ENCODE measurements at regions not wholly inside any gene's neighbourhood (a gene's known extent, or its start where the extent isn't known, plus 50 kb on each side); places are given as distances from the start of the nearest gene placed in this dataset.

GRCh38 chr6:86122086-86122485, 479.4 kb upstream of the SYNCRIP start:
- H3K36me3 ChIP-seq (ENCODE audit: low read depth, low read length): no peaks in the 10 kb centered on the region
- no peaks in the 10 kb centered on the region for H3K79me2 ChIP-seq (ENCODE audit: low read length)
- H4K20me1 ChIP-seq (ENCODE audit: low read length): no peaks in the 10 kb centered on the region
- no peaks in the 10 kb centered on the region for H3K4me1 ChIP-seq (ENCODE audit: insufficient read depth, low read length)
- BruUV-seq (replicated peaks): no TSS peak
- no peak for ATAC-seq
- no peak overlapping the region for H3K9ac ChIP-seq (ENCODE audit: low read length)
- no peak overlapping the region for H2AFZ ChIP-seq (ENCODE audit: low read length)
- DNase-seq: no peak
- ChIA-PET POLR2A (ENCODE audit: unreplicated experiment) (no interaction called here), CTCF (no interaction called here)
- no peaks in the 10 kb centered on the region for H3F3A ChIP-seq (ENCODE audit: low read length, unreplicated experiment)
- no peaks in the 10 kb centered on the region for H3K9me2 ChIP-seq (replicated peaks; ENCODE audit: low read length)
- TF ChIP-seq CTCF (conservative IDR thresholded peaks at IDR 0.05; ENCODE audit: low read depth, low read length) (no peak), EZH2phosphoT487 (IDR thresholded peaks at IDR 0.05; ENCODE audit: borderline replicate concordance, low read length) (no peak), EZH2 (IDR thresholded peaks at IDR 0.05; ENCODE audit: low read length, unreplicated experiment) (no peak)
- intact Hi-C loops (cut with micrococcal nuclease): no loop called here
- no peaks in the 10 kb centered on the region for H3K27me3 ChIP-seq (ENCODE audit: low read length)
- H3K9me3 ChIP-seq (ENCODE audit: low read length): no peaks in the 10 kb centered on the region
- no peak overlapping the region for H3K27ac ChIP-seq (ENCODE audit: low read length)
- no peak overlapping the region for H3K4me2 ChIP-seq (ENCODE audit: low read length)
- H3K4me3 ChIP-seq (ENCODE audit: low read length): no peak overlapping the region

- POLR2A ChIA-PET (ENCODE audit: unreplicated experiment): no interaction called here
- Histone ChIP-seq H3K79me2 (ENCODE audit: low read length) (no peaks in the 10 kb centered on the region), H3F3A (ENCODE audit: low read length, unreplicated experiment) (no peaks in the 10 kb centered on the region), H4K20me1 (ENCODE audit: low read length) (no peaks in the 10 kb centered on the region), H3K9me2 (replicated peaks; ENCODE audit: low read length) (no peaks in the 10 kb centered on the region), H3K27me3 (ENCODE audit: low read length) (no peaks in the 10 kb centered on the region), H3K4me3 (ENCODE audit: low read length) (no peak overlapping the region), H3K36me3 (ENCODE audit: low read depth, low read length) (no peaks in the 10 kb centered on the region), H3K4me1 (ENCODE audit: insufficient read depth, low read length) (no peaks in the 10 kb centered on the region), H3K4me2 (ENCODE audit: low read length) (no peak overlapping the region), H2AFZ (ENCODE audit: low read length) (no peak overlapping the region), H3K9me3 (ENCODE audit: low read length) (no peaks in the 10 kb centered on the region), H3K27ac (ENCODE audit: low read length) (no peak overlapping the region), H3K9ac (ENCODE audit: low read length) (no peak overlapping the region)
- intact Hi-C loops (cut with micrococcal nuclease): no loop called here
- no peak for TF ChIP-seq EZH2 (IDR thresholded peaks at IDR 0.05; ENCODE audit: low read length, unreplicated experiment)
- no peak for TF ChIP-seq CTCF (conservative IDR thresholded peaks at IDR 0.05; ENCODE audit: low read depth, low read length)
- TF ChIP-seq EZH2phosphoT487 (IDR thresholded peaks at IDR 0.05; ENCODE audit: borderline replicate concordance, low read length): no peak
- no TSS peak for BruUV-seq (replicated peaks)
- ATAC-seq (no peak), DNase-seq (no peak)
- CTCF ChIA-PET: no interaction called here
Observed at GRCh38 chr6:86118271-86118670, 475.6 kb upstream of the SYNCRIP start.

GRCh38 chr6:86107985-86108384, 465.3 kb upstream of the SYNCRIP start:
- H4K20me1 ChIP-seq (ENCODE audit: low read length): no peaks in the 10 kb centered on the region
- no peak for ATAC-seq
- H3K27me3 ChIP-seq (ENCODE audit: low read length): no peaks in the 10 kb centered on the region
- no peaks in the 10 kb centered on the region for H3K79me2 ChIP-seq (ENCODE audit: low read length)
- no peak overlapping the region for H3K4me3 ChIP-seq (ENCODE audit: low read length)
- H3K27ac ChIP-seq (ENCODE audit: low read length): no peak overlapping the region
- no peaks in the 10 kb centered on the region for H3K9me2 ChIP-seq (replicated peaks; ENCODE audit: low read length)
- no peaks in the 10 kb centered on the region for H3K4me1 ChIP-seq (ENCODE audit: insufficient read depth, low read length)
- no peak overlapping the region for H3K4me2 ChIP-seq (ENCODE audit: low read length)
- BruUV-seq (replicated peaks): no TSS peak
- ChIA-PET CTCF (no interaction called here), POLR2A (ENCODE audit: unreplicated experiment) (no interaction called here)
- H3K9ac ChIP-seq (ENCODE audit: low read length): no peak overlapping the region
- H2AFZ ChIP-seq (ENCODE audit: low read length): no peak overlapping the region
- intact Hi-C loops (cut with micrococcal nuclease): no loop called here
- TF ChIP-seq EZH2 (IDR thresholded peaks at IDR 0.05; ENCODE audit: low read length, unreplicated experiment) (no peak), EZH2phosphoT487 (IDR thresholded peaks at IDR 0.05; ENCODE audit: borderline replicate concordance, low read length) (no peak), CTCF (conservative IDR thresholded peaks at IDR 0.05; ENCODE audit: low read depth, low read length) (no peak)
- H3K9me3 ChIP-seq (ENCODE audit: low read length): no peaks in the 10 kb centered on the region
- no peak for DNase-seq
- H3F3A ChIP-seq (ENCODE audit: low read length, unreplicated experiment): no peaks in the 10 kb centered on the region
- no peaks in the 10 kb centered on the region for H3K36me3 ChIP-seq (ENCODE audit: low read depth, low read length)

All from PC-3 (cell line).